NCI-H2107 treated with DMSO at 0.1 percent for 48 hours (cell line): ENCODE measurements at regions not wholly inside any gene's neighbourhood (a gene's known extent, or its start where the extent isn't known, plus 50 kb on each side); places are given as distances from the start of the nearest gene placed in this dataset.
"Not testable (repeated sequence)": the region's sequence is repeated elsewhere in the genome, so short reads cannot be mapped to it uniquely, and the experiment has no call there.

ENCODE experiments used
- DNase-seq: peaks from one replicate; lab custom pipeline; 2025; ENCODE audit not compliant: unreplicated experiment; lab: John Stamatoyannopoulos, UW

GRCh38 chr10:77740396-77740795 is 102.8 kb upstream of the KCNMA1 start:
- DNase-seq: not testable (repeated sequence)

GRCh38 chr10:77738496-77739158 is 101.0 kb upstream of the KCNMA1 start:
- no peak for DNase-seq

- no peak for DNase-seq
Observed at GRCh38 chr10:77737608-77738007, 100.0 kb upstream of the KCNMA1 start.

GRCh38 chr10:77735136-77735535 is 97.5 kb upstream of the KCNMA1 start:
- not testable (repeated sequence) for DNase-seq

- DNase-seq: peak; percentile 16
Observed at GRCh38 chr10:77732213-77733003, 94.8 kb upstream of the KCNMA1 start.

- no peak for DNase-seq
Observed at GRCh38 chr10:77727481-77727880, 89.9 kb upstream of the KCNMA1 start.

- no peak for DNase-seq
Observed at GRCh38 chr10:77726732-77727131, 89.1 kb upstream of the KCNMA1 start.

GRCh38 chr10:77726301-77726700 is 88.7 kb upstream of the KCNMA1 start:
- DNase-seq: no peak

- no peak for DNase-seq
Observed at GRCh38 chr10:77724820-77725219, 87.2 kb upstream of the KCNMA1 start.

- DNase-seq: no peak
Observed at GRCh38 chr10:77723376-77723775, 85.8 kb upstream of the KCNMA1 start.

- DNase-seq: not testable (repeated sequence)
Observed at GRCh38 chr10:77722956-77723355, 85.3 kb upstream of the KCNMA1 start.

- DNase-seq: no peak
Observed at GRCh38 chr10:77721815-77722214, 84.2 kb upstream of the KCNMA1 start.

- no peak for DNase-seq
Observed at GRCh38 chr10:77718957-77719356, 81.3 kb upstream of the KCNMA1 start.

GRCh38 chr10:77718312-77718711 is 80.7 kb upstream of the KCNMA1 start:
- DNase-seq: not testable (repeated sequence)

GRCh38 chr10:77717336-77717735 is 79.7 kb upstream of the KCNMA1 start:
- no peak for DNase-seq

- no peak for DNase-seq
Observed at GRCh38 chr10:77716458-77717317, 79.1 kb upstream of the KCNMA1 start.

- no peak for DNase-seq
Observed at GRCh38 chr10:77715536-77715935, 77.9 kb upstream of the KCNMA1 start.

- no peak for DNase-seq
Observed at GRCh38 chr10:77715088-77715487, 77.5 kb upstream of the KCNMA1 start.

GRCh38 chr10:77713521-77714280 is 76.1 kb upstream of the KCNMA1 start:
- DNase-seq: no peak

GRCh38 chr10:77712207-77712606 is 74.6 kb upstream of the KCNMA1 start:
- no peak for DNase-seq

- no peak for DNase-seq
Observed at GRCh38 chr10:77711683-77712049, 74.1 kb upstream of the KCNMA1 start.
